Right lobe of liver (tissue), 4 donors: ENCODE measurements at regions not wholly inside any gene's neighbourhood (a gene's known extent, or its start where the extent isn't known, plus 50 kb on each side); places are given as distances from the start of the nearest gene placed in this dataset.

Experiments
- CTCF ChIP-seq, 4 donors: fragments of 200-600 bp in 3 of 4; fragments of 450-650 bp in 1 of 4; IDR thresholded peaks; one replicate each; pipeline versions ENCODE4 v1.5.1 to v1.8.0; 2016 to 2022; ENCODE audit warnings: antibody characterized with exemption in 4 of 4, mild to moderate bottlenecking in 2 of 4
- POLR2A ChIP-seq: fragments of 450-650 bp; IDR thresholded peaks from one replicate; pipeline ENCODE4 v1.6.1; 2017; ENCODE audit warnings: antibody characterized with exemption, mild to moderate bottlenecking
- donor health status: DM: no; HTN: no; CAD: no.
- donor health status: DM: no; HTN: no; CAD: no.
- donor health status: DM: no; HTN: yes; CAD: no.

- TF ChIP-seq CTCF (IDR thresholded peaks at IDR 0.05): no peak
- TF ChIP-seq POLR2A: no peak
Observed at GRCh38 chr15:53072077-53072476, 281.9 kb upstream of the ONECUT1 start.
